Hepatocyte (in vitro differentiated cells): ENCODE measurements at regions not wholly inside any gene's neighbourhood (a gene's known extent, or its start where the extent isn't known, plus 50 kb on each side); places are given as distances from the start of the nearest gene placed in this dataset.

Experiments used
- DNase-seq: peaks from one replicate; pipeline ENCODE4 v3.0.0-alpha.2; 2016; ENCODE audit warnings: low spot score
- H2AFZ ChIP-seq: fragments of 200-600 bp; sonication (generic); 2 replicates; pipeline ENCODE4 v1.6.0; 2016; ENCODE audit warnings: antibody characterized with exemption, mild to moderate bottlenecking
- H3K27ac ChIP-seq: fragments of 200-600 bp; sonication (generic); 2 replicates; pipeline ENCODE4 v1.5.1; 2016; ENCODE audit warnings: mild to moderate bottlenecking
- H3K27me3 ChIP-seq: fragments of 200-600 bp; sonication (generic); 2 replicates; pipeline ENCODE4 v1.6.1; 2016
- H3K36me3 ChIP-seq: fragments of 200-600 bp; sonication (generic); replicated peaks from 2 replicates; pipeline ENCODE4 v1.5.1; 2016; ENCODE audit warnings: low read depth; ENCODE audit not compliant: insufficient read depth
- H3K4me1 ChIP-seq: fragments of 200-600 bp; sonication (generic); 2 replicates; pipeline ENCODE4 v1.5.1; 2016; ENCODE audit warnings: mild to moderate bottlenecking, moderate library complexity; ENCODE audit not compliant: insufficient read depth
- H3K4me2 ChIP-seq: fragments of 200-600 bp; sonication (generic); 2 replicates; pipeline ENCODE4 v1.6.0; 2016
- H3K4me3 ChIP-seq: fragments of 200-600 bp; sonication (generic); 2 replicates; pipeline ENCODE4 v1.5.1; 2016; ENCODE audit warnings: mild to moderate bottlenecking
- H3K79me2 ChIP-seq: fragments of 200-600 bp; sonication (generic); 2 replicates; pipeline ENCODE4 v1.6.0; 2017; ENCODE audit warnings: mild to moderate bottlenecking
- H3K9me2 ChIP-seq: fragments of 200-600 bp; sonication (generic); replicated peaks from 2 replicates; pipeline ENCODE4 v1.6.0; 2017; ENCODE audit warnings: mild to moderate bottlenecking; ENCODE audit not compliant: insufficient read depth
- H3K9me3 ChIP-seq: fragments of 200-600 bp; sonication (generic); 2 replicates; pipeline ENCODE4 v1.5.1; 2016; ENCODE audit warnings: low read depth, mild to moderate bottlenecking
- H4K20me1 ChIP-seq: fragments of 200-600 bp; sonication (generic); 2 replicates; pipeline ENCODE4 v1.6.0; 2016; ENCODE audit warnings: mild to moderate bottlenecking; ENCODE audit not compliant: insufficient read depth, poor library complexity, severe bottlenecking
- EZH2 ChIP-seq: fragments of 200-600 bp; sonication (generic); IDR thresholded peaks from 2 replicates; pipeline ENCODE4 v1.6.1; 2016; ENCODE audit warnings: antibody characterized with exemption, mild to moderate bottlenecking, borderline replicate concordance
- EZH2phosphoT487 ChIP-seq: fragments of 200-600 bp; sonication (generic); IDR thresholded peaks from one replicate; pipeline ENCODE4 v1.6.1; 2018; ENCODE audit warnings: antibody characterized with exemption, mild to moderate bottlenecking, low read depth, moderate library complexity; ENCODE audit not compliant: unreplicated experiment, severe bottlenecking
- WGBS: methylation state at CpG from one replicate; pipeline ENCODE4 v1.1.6; 2016; ENCODE audit warnings: low lambda C conversion rate; ENCODE audit errors: missing lambda C conversion rate; 5-methylcytosine and 5-hydroxymethylcytosine counted together
- TF ChIP-seq, protein P1 (sequence below): fragments of 200-600 bp; sonication (generic); IDR thresholded peaks from 2 replicates; pipeline ENCODE4 v1.5.1; 2016; ENCODE audit warnings: antibody characterized with exemption, mild to moderate bottlenecking; ENCODE audit not compliant: poor library complexity

DNA sequence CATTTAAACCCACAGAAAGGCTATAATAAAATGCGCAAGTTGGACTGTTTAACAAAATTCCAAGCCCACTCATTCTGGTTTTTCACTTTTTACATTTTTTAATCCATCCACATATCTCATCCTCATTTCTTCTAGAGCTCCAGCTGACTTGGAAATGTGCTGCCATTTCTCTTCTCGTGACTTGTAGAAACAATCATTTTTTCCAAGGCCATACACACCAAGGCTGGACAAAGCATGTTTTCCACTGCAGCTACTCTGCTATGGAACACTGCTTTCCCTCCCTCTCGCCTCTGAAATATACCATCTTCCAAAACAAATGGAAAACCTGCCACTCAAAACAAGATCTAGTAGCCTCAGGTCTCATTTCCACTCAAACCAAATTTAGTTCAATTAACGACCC lies 141.1 kb downstream of the ESM1 start:
- Histone ChIP-seq H3K9me2 (no peaks in the 10 kb centered on the region), H3K9me3 (no peaks in the 10 kb centered on the region), H3K4me2 (no peak overlapping the region), H3K36me3 (no peaks in the 10 kb centered on the region), H3K79me2 (no peaks in the 10 kb centered on the region), H3K4me3 (no peak overlapping the region), H3K4me1 (peaks cover 3% of the 10 kb centered on the region), H4K20me1 (no peaks in the 10 kb centered on the region), H3K27me3 (no peaks in the 10 kb centered on the region), H3K27ac (peak overlapping the region; percentile 43), H2AFZ (peak overlapping the region; percentile 37)
- 75% methylated on average over 4 of the region's 4 CpGs for WGBS
- DNase-seq = no peak
- no peak for TF ChIP-seq EZH2
- no peak for TF ChIP-seq EZH2phosphoT487

DNA sequence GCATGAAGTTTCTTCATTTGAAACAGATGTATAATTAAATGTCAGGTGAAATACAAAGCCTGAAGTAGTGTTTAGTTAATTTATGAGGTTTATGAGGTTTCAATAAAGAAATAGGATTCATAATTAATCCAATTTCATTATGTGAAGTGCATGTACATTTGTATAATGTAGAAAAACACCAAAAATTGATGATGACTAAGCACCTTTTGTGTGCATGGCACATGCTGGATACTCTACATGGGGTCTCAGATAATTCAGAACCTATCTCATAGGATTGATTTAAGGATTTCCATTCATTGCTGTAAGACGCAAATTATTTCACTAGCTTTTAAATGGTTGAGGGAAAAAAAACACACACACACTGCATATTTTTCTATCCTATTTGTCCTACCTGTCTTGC lies 143.9 kb downstream of the ESM1 start:
- no peaks in the 10 kb centered on the region for H3K27me3 ChIP-seq
- no peaks in the 10 kb centered on the region for H3K9me3 ChIP-seq
- H3K36me3 ChIP-seq = no peaks in the 10 kb centered on the region
- WGBS = 81% methylated on average over 1 of the region's 1 CpG
- H3K27ac ChIP-seq = no peak overlapping the region
- H4K20me1 ChIP-seq = no peaks in the 10 kb centered on the region
- no peaks in the 10 kb centered on the region for H3K9me2 ChIP-seq
- no peaks in the 10 kb centered on the region for H3K79me2 ChIP-seq
- H3K4me3 ChIP-seq = no peak overlapping the region
- H3K4me2 ChIP-seq = no peak overlapping the region
- DNase-seq = no peak
- peaks cover 9% of the 10 kb centered on the region for H3K4me1 ChIP-seq
- H2AFZ ChIP-seq = no peak overlapping the region
- TF ChIP-seq EZH2phosphoT487 (no peak), EZH2 (no peak)
- TF ChIP-seq, protein P1, sequence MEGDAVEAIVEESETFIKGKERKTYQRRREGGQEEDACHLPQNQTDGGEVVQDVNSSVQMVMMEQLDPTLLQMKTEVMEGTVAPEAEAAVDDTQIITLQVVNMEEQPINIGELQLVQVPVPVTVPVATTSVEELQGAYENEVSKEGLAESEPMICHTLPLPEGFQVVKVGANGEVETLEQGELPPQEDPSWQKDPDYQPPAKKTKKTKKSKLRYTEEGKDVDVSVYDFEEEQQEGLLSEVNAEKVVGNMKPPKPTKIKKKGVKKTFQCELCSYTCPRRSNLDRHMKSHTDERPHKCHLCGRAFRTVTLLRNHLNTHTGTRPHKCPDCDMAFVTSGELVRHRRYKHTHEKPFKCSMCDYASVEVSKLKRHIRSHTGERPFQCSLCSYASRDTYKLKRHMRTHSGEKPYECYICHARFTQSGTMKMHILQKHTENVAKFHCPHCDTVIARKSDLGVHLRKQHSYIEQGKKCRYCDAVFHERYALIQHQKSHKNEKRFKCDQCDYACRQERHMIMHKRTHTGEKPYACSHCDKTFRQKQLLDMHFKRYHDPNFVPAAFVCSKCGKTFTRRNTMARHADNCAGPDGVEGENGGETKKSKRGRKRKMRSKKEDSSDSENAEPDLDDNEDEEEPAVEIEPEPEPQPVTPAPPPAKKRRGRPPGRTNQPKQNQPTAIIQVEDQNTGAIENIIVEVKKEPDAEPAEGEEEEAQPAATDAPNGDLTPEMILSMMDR = no peak

DNA sequence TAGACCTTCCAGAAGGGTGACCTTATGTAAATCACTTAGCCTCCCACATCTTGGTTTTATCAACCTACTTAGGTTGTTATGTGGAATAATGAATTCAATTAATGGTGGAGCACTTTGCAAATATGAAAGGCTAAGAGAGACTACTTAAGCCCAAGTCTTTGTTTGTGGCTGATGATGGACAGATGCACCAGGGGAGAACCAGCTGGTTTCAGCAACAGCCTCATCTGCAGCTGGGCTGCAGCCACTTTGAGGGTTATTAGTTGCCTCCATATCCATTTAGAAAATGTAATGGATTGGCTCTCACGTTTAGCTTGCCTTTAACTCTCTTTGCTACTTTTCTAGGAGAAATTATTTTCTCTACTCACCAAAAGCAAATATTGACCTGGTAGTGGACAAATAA lies 146.6 kb downstream of the ESM1 start:
- no peak overlapping the region for H3K4me3 ChIP-seq
- peak overlapping the region; percentile 66 for H3K27ac ChIP-seq
- no peaks in the 10 kb centered on the region for H3K9me2 ChIP-seq
- H3K79me2 ChIP-seq = no peaks in the 10 kb centered on the region
- 32% methylated on average over 1 of the region's 1 CpG for WGBS
- no peak overlapping the region for H3K4me2 ChIP-seq
- H2AFZ ChIP-seq = no peak overlapping the region
- no peaks in the 10 kb centered on the region for H4K20me1 ChIP-seq
- no peaks in the 10 kb centered on the region for H3K27me3 ChIP-seq
- no peak for TF ChIP-seq EZH2phosphoT487
- no peak for TF ChIP-seq EZH2
- TF ChIP-seq, protein P1 = no peak
- peaks cover 22% of the 10 kb centered on the region for H3K4me1 ChIP-seq
- DNase-seq = no peak
- no peaks in the 10 kb centered on the region for H3K9me3 ChIP-seq
- no peaks in the 10 kb centered on the region for H3K36me3 ChIP-seq

DNA sequence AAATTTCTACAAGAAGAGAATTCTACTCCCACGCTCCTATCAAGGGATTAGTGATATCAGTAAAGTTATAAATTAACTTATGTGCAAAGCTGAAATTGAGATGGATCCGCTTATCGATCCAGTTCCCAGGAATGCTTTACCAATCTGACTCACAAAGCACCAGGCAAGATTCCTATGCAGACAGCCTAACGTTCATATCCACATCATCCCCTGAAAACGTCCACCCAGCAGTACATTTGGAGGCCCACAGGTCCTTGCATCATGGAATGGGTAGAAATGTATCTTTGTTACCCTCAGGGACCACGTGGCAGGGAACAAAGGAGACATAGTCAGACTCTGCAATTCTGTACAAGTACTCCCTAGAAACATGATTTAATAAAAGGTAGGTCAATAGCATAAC lies 147.4 kb downstream of the ESM1 start:
- TF ChIP-seq EZH2 (no peak), EZH2phosphoT487 (no peak)
- TF ChIP-seq, protein P1 = no peak
- H3K36me3 ChIP-seq = no peaks in the 10 kb centered on the region
- no peak overlapping the region for H2AFZ ChIP-seq
- 42% methylated on average over 6 of the region's 6 CpGs for WGBS
- H3K79me2 ChIP-seq = no peaks in the 10 kb centered on the region
- H3K4me3 ChIP-seq = no peak overlapping the region
- no peak for DNase-seq
- H3K9me2 ChIP-seq = no peaks in the 10 kb centered on the region
- H4K20me1 ChIP-seq = no peaks in the 10 kb centered on the region
- H3K27me3 ChIP-seq = no peaks in the 10 kb centered on the region
- H3K4me2 ChIP-seq = peak overlapping the region; percentile 36
- H3K9me3 ChIP-seq = no peaks in the 10 kb centered on the region
- H3K27ac ChIP-seq = peak overlapping the region; percentile 66
- peaks cover 22% of the 10 kb centered on the region for H3K4me1 ChIP-seq
